A549 (cell line): ENCODE measurements at regions not wholly inside any gene's neighbourhood (a gene's known extent, or its start where the extent isn't known, plus 50 kb on each side); places are given as distances from the start of the nearest gene placed in this dataset.

Experiments
- BHLHE40 ChIP-seq: IDR thresholded peaks from 2 replicates; pipeline ENCODE4 v1.6.1; 2012; ENCODE audit warnings: low read depth, low read length, inconsistent platforms
- CBX2 ChIP-seq: fragments of 200-600 bp; sonication (generic); IDR thresholded peaks from 2 replicates; pipeline ENCODE4 v1.6.1; 2016; ENCODE audit warnings: low read depth, mild to moderate bottlenecking, borderline replicate concordance
- CBX8 ChIP-seq: fragments of 200-600 bp; sonication (generic); IDR thresholded peaks from 2 replicates; pipeline ENCODE4 v1.6.1; 2016
- EP300 ChIP-seq, 2 experiments: fragments of >200 bp; sonication (Bioruptor Twin); formaldehyde crosslinking; IDR thresholded peaks; 2 replicates in 1 of 2; 3 replicates in 1 of 2; pipeline ENCODE4 v1.6.1; 2016 to 2017
- KDM1A ChIP-seq: fragments of 200-600 bp; sonication (generic); IDR thresholded peaks from 2 replicates; pipeline ENCODE4 v1.6.1; 2016; ENCODE audit warnings: low read depth, mild to moderate bottlenecking
- KDM5A ChIP-seq: fragments of 200-600 bp; sonication (generic); IDR thresholded peaks from 2 replicates; pipeline ENCODE4 v1.6.1; 2016; ENCODE audit warnings: antibody characterized with exemption, mild to moderate bottlenecking
- NPAS2 ChIP-seq: fragments of 250-450 bp; sonication (Bioruptor Pico); IDR thresholded peaks from 2 replicates; pipeline ENCODE4 v1.8.0; 2022; ENCODE audit warnings: mild to moderate bottlenecking, moderate library complexity, borderline replicate concordance
- POLR2A ChIP-seq: IDR thresholded peaks from 2 replicates; pipeline ENCODE4 v1.6.1; 2012; ENCODE audit warnings: mild to moderate bottlenecking, low read length
- REST ChIP-seq: fragments of 200-600 bp; sonication (generic); IDR thresholded peaks from 2 replicates; pipeline ENCODE4 v1.6.1; 2016; ENCODE audit warnings: antibody characterized with exemption, mild to moderate bottlenecking, moderate library complexity
- RFX5 ChIP-seq: fragments of 450-650 bp; IDR thresholded peaks from 2 replicates; pipeline ENCODE4 v1.7.1; 2014; ENCODE audit warnings: antibody characterized with exemption, mild to moderate bottlenecking, moderate library complexity
- TP53 ChIP-seq: fragments of 250-450 bp; sonication (Bioruptor Pico); IDR thresholded peaks from 2 replicates; pipeline ENCODE4 v1.5.0; 2021; ENCODE audit warnings: mild to moderate bottlenecking, moderate library complexity
- USF2 ChIP-seq: fragments of 450-650 bp; IDR thresholded peaks from 2 replicates; pipeline ENCODE4 v1.6.1; 2014; ENCODE audit warnings: antibody characterized with exemption
- ZSCAN20 ChIP-seq: fragments of 250-450 bp; sonication (Bioruptor Pico); IDR thresholded peaks from 2 replicates; pipeline ENCODE4 v1.8.0; 2022; ENCODE audit warnings: mild to moderate bottlenecking, moderate library complexity
- TF ChIP-seq, protein P1 (sequence below): fragments of >200 bp; sonication (Bioruptor Twin); formaldehyde crosslinking; IDR thresholded peaks from 3 replicates; pipeline ENCODE4 v1.5.1; 2016

DNA sequence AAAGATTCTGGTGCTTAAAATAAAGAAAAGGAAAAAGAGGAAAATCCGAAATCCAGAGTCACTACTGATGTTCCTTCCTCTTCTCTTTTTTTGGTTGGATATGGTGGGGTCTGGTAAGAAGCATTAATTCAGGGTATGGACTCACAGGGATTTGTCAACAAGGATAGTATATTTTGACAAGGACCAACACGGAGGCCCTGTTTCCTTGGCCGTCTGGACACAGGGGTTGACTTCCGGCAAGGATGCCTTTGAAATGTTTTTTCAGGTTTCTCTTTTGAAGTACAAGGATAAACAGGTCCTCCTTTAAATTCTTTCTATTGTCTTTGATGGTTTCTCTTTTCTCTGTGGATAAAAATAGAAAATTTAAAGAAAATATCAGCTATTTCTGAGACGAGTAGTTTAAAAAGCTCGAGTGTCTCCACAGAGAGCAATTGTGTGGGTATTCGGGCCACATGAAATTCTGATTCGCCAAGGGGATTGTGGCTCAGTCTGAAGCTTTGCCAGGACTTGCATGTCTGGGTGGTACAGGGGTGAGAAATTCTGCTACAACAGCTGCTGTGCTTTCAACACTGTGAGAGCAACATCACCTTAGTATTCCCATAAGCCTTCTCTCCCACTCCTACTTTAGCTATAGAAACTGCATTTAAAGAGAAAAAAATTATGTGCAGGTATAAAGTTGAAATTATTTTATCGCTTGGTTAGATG is 88.5 kb upstream of the CSRP2 start:
- TF ChIP-seq BHLHE40 (no peak), KDM5A (no peak), RFX5 (no peak), CBX2 (no peak), POLR2A (no peak), USF2 (no peak), TP53 (no peak), CBX8 (no peak), REST (no peak), ZSCAN20 (no peak), KDM1A (no peak), EP300 (IDR thresholded peaks at IDR 0.05) (no peak), NPAS2 (CRISPR knock-in tag) (no peak)
- TF ChIP-seq, protein P1, sequence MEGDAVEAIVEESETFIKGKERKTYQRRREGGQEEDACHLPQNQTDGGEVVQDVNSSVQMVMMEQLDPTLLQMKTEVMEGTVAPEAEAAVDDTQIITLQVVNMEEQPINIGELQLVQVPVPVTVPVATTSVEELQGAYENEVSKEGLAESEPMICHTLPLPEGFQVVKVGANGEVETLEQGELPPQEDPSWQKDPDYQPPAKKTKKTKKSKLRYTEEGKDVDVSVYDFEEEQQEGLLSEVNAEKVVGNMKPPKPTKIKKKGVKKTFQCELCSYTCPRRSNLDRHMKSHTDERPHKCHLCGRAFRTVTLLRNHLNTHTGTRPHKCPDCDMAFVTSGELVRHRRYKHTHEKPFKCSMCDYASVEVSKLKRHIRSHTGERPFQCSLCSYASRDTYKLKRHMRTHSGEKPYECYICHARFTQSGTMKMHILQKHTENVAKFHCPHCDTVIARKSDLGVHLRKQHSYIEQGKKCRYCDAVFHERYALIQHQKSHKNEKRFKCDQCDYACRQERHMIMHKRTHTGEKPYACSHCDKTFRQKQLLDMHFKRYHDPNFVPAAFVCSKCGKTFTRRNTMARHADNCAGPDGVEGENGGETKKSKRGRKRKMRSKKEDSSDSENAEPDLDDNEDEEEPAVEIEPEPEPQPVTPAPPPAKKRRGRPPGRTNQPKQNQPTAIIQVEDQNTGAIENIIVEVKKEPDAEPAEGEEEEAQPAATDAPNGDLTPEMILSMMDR = no peak
